HuH-7.5 (cell line): ENCODE measurements at regions not wholly inside any gene's neighbourhood (a gene's known extent, or its start where the extent isn't known, plus 50 kb on each side); places are given as distances from the start of the nearest gene placed in this dataset.

ENCODE experiments used
- DNase-seq: peaks from one replicate; pipeline ENCODE4 v3.0.0; 2011; ENCODE audit warnings: low spot score

DNA sequence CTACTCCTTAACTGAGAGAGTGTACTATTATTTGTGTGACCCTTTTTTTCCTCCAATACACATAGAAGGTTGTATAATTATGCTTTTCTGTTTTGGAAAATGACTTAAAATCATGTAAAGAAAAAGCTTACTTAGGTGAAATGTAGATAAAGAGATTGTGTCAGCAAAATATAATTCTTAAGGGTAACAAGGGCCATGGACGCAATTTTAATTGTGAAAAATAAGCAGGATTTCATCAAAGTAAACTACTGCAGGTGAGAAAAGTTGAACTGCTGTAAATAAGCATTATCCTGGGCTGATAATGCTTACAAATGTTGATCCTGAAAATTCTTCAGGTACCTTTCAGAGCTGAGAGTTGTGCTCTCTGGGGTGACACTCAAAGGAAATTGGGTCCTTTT is 141.5 kb downstream of the RPIA start:
- no peak for DNase-seq

DNA sequence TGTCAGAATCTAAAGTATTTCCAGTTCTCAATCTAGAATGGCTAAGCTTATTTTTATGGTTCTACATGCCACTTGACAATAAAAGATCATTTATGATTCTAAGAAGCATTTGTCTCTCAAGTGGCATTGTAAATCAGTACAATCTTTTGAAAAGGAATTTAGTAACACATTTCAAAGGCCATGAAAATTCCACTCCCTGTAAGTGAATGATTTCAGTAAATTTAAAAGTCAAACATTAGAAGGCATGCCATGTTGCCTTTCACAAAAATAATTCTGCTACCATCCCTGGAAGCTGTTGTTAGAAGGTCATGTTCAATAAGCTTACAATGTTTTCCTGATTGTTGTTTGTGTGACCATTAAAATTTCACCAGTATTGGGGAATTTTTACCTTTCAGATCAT is 142.9 kb downstream of the RPIA start:
- no peak for DNase-seq

DNA sequence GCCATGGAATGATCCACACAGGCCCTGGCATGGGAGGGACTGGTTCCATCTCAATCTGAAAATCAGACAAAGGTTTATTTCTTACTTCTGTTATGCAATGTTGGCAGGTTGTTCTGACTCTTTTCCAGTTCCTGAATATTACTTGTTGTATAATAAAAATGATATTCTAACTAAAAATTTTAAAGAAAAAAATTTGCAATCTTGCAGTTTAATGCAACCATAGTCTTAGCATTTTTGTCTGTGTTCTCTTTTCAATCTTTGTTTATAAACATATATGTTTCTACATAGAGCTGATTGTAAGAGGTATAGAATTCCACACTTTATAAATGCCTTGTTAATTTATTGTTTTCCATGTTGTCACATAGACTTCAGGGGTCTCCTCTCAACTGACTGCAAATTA is 143.4 kb downstream of the RPIA start:
- no peak for DNase-seq

DNA sequence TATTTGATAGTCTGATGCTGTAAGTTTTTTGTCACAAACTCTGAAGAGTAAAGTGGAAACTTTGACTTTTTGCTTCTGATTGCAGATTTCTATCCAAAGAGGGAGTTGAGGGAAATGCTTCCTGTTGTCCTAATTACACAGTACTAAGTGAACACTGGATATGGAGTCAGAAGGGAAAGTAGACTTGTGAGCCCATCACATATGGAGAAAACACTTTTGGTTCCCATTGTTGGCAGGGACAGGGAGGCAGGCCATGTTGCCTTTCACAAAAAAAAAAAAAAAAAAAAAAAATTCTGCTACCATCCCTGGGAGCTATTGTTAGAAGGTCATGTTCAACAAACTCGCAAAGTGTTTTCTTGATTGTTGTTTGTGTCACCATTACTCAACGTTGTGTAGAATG is 144.3 kb downstream of the RPIA start:
- DNase-seq = no peak

DNA sequence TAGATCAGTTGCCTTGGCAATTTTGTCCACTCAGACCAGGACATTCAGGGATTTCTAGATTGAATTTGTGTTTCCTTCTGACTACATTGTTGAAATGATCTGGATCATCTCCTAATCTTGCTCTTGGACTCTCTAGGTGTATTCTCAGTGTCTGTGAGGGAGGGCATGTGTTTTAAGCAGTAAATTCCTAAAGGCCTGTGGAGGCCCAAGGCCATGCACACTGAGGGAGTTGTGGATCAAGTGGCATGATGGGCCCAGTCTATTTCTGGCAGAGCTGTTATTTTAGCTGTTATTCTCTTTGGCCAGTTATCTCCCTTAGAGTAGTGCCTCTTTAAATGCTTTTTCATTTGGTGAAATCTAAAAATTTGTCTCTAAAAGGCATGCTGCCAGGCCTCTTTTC is 144.9 kb downstream of the RPIA start:
- no peak for DNase-seq

DNA sequence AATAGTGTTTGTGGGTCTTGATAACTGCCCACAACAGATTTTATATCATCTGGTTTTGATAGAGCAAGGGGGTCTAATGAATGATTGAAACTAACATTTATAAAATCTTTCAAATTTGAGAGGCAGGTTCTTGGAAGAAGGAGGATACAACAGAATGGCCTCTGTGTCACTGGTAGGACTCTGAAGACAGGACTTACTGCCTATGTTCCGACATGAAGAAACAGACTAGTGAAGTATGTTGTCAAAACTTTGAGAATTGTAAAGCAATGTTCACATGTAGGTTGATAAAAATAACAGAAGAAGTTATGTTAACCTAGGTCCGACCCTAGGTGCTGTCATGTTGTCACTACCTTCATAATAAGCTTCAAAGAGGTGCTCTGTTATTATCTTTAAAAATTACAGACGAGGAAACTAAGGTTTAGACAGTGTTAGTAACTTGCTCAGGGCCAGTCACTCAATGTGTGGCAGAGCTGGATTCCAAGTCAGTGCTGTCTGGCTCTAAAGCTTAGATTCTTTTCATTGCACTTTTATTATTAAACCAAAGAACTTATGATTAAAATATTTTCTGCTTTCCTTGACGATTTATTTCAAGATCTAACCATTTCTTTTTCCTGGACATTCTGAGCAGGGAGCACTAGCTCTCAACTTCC is 146.2 kb downstream of the RPIA start:
- DNase-seq = no peak

DNA sequence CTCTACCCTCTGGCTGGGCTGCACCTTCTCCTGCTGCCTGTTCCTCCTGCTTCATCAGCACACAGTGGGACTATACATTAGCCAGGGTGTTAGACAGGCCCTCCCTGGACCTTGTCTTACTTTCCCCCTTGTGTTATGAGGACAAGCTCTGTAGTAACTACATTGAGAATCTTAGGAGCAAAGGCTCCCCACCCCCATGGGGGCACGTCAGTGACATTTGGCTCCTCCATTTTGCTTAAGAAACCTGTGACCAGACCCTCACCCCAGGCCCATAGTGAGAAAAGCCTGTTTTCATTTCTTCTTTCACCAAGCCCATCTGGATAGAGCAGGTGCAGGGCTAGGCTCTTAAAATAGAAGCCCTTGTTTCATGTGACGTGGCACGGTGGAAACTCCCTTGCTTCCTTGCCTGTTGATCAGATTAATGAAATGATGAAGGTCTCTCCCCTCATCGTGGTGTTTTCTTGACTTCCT is 146.7 kb downstream of the RPIA start:
- no peak for DNase-seq

DNA sequence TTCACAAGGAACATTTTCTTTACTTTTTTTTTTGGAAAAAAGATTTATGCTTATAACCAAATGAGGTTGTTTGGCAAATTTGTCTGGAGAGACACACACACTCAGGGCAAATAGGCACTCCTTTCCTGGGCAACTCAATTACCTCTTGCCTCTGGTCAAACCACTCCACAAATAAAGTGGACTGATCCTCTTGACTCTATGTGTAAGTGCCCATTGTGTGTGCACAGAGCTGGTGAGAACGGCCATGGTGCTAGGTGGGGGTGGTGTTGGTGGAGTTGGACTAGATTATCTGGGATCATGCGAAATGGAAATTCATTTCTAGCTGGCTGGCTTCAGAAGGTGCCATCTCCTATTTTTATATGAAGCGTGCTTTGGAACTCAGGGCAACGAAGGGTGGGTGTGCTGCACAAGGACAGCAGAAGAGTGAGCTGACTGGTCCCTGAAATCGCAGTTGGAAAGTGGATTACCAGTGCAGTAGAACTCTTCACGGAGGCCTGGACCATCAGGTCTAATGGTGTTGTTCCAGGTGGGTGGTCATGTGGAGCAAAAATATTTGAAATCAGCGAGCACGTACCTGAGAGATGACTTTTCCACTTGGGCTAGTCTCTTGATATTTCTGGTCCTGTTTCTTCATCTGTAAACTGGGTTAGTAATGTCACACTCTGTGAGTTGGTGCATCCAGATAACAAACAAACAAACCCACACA is 149.9 kb downstream of the RPIA start:
- DNase-seq = no peak

DNA sequence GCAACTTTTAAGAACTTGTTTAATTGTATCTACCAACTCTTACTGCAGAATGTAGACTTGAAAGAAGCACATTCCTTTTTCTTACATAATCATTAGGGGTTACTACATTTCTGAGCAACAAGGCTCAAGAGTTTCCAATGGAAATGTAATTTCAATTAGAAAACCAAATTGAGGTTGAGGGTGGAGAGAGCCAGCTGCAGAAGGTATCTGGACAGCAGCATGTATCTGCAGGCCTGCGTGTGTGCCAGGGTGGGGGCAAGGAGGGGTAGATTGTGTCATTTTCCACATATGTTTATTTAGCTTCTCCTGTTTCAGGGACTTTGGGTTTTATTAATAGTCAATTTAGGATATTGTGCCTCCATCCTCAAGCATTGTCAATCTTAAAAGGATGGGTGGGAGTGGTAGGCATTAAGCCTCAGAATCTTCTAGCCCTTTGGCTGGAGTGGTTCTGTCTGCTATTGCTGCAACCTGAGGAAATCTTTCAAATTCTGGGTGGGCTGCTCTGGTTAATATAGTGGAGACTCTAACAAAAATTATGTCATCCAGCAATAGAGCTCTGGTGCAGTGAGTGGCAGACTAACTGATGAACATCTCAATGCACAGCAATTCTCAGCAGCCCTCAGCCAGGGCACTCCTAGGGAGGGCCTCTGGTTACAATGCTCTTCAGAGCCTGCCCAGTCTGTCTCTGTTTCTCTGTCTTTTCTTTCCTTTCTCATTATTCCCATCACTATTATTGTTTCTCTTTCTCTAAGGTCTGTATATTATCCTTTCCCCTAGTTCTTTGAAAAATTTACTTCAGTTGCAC is 151.4 kb downstream of the RPIA start:
- DNase-seq = no peak

DNA sequence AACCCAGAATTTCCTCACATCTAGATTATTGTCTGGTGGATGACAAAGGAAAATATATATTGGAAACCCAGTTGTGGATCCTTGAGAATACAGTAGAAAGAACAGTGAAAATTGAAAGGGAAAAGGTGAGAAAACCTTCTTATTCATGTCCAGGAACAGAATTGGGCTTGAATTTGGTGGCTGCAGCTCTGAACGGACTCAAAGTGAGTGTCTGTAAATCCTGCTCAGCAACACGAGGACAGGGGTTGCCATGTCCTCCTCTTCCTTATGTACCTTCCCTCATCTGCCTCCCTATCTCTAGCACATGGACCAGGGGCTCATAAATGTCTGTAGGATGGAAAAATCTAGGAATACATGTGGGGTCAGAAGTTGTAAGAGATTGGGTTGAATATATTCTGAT is 152.2 kb downstream of the RPIA start:
- DNase-seq = no peak

DNA sequence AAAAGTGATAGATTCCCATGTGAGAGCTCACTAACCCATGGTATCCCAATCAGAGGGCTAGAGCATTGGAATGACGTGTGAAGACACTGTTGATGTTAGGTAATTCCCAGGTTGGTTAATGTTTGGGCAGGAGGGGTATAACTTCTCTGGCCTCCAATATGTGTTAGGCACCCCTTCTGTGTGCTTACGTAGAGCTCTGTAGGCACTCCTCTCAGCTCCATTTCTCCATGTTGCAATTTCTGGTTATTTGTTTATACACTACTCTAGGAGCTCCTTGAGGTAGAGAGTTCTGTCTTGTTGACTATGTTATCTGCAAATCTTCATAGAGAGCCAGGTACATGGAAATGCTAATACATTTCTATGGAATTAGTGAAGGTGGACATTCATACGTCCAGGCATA is 153.5 kb downstream of the RPIA start:
- no peak for DNase-seq

DNA sequence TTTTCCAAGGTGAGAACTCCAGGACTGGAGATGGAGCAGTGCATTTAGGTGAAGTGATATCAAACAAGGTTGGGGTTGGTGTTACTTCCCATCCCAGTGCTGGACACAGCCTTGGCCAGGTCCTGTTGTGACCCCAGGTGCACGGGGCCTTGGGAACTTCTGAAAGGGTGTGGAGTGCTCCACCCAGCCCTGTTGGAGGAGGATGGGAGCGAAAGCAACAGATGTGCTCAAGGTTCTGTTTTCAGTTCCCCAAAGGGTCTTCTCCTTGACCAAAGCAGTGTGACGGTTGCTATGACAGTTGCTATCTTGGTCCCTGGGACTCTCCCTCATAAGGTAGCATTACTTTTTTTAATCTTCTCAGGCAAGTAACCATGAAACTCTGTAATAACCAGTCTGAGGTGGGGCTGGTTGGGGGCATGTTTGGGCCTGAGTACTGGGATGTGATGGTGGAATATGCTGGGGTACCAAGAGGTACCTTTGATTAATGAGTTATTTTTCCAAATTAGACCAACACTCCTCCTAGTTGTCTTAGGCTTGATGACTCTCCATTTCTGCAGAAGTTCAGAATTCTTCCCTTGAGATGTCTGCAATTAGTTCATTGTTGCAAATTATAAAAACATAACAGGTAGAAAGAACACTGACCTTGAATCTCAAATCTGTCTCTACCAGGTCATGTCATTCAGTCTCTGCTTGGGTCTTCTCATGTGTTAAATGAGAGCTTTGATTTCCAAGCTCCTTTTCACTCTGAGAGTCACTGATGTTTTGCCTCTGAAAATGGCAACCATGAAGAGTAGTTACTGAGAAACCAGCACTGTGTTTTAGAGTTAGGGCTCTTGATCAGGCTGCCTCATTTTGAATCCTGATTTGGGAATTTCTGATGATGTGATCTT is 154.5 kb downstream of the RPIA start:
- no peak for DNase-seq

DNA sequence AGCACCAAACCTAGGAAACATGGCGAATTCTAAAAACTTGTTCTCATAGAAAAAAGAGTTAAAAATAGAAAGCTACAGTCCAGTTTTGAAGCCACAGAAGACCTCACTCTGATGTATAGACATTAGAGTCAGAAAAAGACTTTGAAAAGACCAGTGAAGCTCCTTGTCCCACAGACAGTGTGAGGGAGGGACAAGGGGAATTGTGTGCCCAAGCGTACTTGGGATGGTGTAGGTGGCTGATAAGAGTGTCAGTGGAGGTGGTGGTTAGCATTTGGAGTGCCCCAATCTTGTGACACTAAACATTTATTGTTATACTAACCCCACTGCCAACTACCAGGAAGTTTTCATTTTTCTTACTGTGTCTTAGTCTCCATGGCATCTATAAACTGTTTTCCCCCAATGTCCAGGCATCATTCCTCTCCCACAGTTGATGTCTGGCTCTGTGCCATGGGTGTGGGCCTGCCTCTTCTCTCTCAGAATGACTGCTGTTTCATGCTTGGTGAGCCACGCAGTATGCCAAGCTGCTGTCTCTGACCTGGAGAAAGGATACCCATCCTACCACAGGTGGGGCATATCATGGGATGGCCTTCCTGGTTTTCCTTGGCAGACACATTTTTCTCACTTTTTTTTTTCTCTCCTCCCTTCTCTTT is 161.4 kb downstream of the RPIA start:
- DNase-seq = no peak

DNA sequence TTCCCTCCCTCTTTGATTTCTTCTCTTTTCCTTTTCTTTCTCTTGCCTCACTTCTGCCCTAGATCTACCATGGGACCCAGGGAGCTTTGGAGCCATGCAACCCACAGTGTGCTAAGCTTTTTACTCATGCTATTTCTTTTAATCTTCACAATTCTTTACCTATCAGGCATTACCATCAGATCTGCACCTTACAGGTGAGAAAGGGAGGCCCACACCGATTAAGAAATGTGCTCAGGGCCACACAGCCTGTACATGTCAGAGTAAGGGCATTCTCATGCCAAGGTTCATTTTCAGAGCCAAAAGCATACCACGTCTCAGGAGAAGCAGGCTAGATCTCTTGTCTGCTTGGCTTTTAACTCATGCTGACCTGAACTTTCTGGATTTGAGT is 161.9 kb downstream of the RPIA start:
- no peak for DNase-seq

DNA sequence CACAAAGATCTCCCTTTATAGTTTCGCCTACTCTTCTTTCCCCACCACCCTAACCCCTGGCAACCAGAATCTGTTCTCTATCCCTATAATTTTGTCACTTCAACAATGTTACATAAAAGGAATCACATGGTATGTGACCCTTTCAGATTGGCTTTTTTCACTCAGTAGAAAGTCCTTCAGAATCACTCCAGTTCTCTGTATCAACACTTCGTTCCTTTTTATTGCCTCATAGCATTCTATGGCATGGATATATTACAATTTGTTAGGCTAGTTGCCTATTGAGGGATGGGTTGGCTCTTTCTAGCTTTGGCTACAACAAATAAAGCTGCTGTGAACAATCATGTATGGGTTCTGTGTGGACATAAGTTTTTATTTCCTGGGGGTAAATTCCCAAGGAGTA is 163.1 kb downstream of the RPIA start:
- no peak for DNase-seq

DNA sequence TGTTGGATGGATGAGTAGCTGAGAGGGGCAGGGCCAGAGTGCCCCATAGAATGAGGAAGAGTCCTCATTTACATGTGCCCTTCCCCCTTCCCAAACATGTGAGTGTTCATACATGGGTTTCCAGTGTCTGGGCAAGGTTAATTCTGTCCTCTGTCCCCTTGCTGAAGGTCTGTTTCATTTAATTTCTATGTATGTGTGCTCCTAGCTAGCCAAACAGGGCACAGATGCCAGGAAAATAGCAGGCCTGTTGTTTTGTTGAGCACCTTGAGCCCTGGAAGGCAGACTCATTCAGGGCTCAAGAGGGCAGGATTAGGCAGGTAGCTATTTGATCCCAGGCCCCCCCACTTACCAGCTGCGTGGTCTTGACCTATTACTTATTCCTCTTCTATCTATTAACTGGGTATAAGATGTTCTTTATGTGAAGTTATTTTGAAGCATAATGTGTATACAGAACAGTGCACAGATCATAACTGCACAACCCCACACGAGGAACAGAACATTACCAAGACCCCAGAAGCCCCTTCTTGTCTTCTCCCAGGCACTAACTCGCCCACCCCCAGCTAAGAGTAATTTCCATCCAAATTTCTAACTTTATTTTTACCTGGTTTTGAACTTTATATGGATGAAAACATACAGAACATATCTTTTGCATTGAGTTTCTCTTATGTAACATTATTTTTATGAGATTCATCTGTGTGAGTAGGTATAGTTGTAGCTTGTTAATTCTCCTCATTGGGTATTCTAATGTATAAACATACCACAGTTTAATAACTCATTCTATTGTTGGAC is 164.3 kb downstream of the RPIA start:
- DNase-seq = no peak

DNA sequence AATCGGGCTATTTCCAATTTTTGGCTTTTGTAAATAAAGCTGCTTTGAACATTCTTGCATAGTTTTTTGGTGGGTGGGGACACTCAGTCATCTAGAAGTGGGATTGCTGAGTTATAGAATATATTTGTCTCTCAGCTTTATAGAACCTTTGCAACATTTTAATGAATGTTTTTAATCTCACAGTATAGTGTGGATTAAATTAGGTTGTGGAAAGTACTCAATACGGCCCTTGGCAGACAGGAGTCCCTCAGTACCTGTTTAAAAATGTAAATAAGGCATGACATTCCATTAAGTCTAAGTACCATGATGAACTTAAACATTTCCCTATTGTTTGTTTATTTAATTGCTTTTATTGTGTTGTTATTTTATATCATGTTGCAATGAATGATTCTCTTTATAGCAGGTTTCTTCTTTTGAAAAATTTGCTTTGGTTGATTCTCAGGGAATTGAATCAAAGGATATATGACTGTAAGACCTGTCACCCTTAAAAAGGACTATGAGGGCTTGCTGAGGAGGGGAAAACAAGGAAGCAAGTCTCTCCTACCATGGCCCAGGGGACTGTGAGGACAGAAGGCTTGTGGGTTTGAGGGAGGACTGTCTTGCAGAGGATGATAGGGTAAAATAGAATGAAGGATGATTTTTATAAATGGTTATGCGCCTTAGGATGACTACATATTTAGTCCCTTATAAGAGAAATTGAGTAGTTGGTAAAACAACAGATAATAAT is 165.1 kb downstream of the RPIA start:
- no peak for DNase-seq

DNA sequence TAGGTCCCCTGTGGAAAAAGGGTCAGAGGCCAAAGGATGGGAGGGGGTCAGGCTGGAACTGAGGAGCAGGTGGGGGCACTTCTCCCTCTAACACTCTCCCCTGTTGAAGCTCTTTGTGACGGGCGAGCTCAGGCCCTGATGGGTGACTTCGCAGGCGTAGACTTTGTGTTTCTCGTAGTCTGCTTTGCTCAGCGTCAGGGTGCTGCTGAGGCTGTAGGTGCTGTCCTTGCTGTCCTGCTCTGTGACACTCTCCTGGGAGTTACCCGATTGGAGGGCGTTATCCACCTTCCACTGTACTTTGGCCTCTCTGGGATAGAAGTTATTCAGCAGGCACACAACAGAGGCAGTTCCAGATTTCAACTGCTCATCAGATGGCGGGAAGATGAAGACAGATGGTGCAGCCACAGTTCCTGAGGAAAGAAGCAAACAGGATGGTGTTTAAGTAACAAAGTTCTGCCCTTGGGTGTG is 165.8 kb downstream of the RPIA start:
- DNase-seq = peak; percentile 26

DNA sequence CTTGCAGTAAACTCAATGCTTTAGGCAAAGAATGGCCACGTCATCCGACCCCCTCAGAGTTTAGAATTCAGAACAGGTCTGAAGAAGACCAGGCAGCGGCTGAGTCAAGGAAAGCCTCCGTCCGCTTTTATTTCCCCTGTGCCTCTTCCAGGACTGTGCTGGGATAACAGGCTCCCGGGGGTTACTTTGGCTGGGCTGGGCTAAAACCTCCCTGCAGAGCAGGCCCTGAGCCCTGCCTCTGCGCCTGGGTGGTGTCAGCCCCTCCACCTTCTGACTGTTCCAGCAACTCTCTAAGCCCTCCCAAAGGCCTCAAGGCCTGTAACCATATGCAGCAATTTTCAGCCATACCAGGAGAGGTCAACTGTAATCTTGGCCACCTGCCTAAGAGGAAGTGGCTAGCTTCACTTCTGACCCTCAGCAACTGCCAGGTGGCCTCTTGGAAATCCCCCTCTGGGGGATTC is 166.5 kb downstream of the RPIA start:
- no peak for DNase-seq

DNA sequence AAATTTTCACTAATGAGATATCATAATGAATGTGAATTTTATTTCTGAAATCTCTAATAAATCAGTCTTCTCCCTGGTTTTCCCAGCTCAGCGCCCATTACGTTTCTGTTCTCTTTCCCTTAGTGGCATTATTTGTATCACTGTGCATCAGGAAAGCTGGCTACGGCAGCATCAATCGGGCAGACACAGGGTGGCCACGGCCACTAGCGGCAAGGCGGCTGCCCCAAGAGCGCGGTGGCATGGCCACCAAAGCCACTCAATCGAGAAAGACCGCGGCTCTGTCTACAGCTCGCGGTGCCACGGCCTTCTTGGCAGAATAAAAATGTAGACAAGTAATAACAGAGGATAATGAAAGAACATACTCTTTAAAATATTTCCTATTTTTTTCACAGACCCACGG is 168.0 kb downstream of the RPIA start:
- no peak for DNase-seq
